NCI-H146 treated with DMSO at 0.1 percent for 48 hours (cell line): ENCODE measurements at regions not wholly inside any gene's neighbourhood (a gene's known extent, or its start where the extent isn't known, plus 50 kb on each side); places are given as distances from the start of the nearest gene placed in this dataset.

Source experiments
- DNase-seq: peaks from one replicate; lab custom pipeline; 2025; ENCODE audit not compliant: unreplicated experiment; lab: John Stamatoyannopoulos, UW

- DNase-seq: no peak
Observed at GRCh38 chr9:14560194-14560593, 133.0 kb downstream of the ZDHHC21 start.

DNA sequence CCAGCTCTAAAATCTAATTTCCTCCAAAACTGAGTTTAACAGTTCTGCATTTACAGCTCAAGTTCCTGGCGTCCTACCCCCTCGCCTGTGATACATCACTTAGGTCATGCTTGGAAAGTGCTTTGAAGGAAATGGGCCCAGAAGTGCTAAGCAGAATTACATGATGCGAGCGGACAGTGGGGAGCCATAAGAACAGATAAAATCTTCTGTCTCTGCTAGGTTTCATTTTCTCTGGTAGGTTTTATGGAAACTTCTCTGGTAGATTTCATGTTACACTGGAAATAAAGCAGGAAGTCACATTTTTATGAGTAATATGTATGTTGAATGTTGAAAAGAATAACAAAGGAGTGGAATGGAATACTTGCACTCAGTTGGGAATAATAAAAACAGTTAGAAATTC is 138.3 kb downstream of the ZDHHC21 start:
- no peak for DNase-seq

DNA sequence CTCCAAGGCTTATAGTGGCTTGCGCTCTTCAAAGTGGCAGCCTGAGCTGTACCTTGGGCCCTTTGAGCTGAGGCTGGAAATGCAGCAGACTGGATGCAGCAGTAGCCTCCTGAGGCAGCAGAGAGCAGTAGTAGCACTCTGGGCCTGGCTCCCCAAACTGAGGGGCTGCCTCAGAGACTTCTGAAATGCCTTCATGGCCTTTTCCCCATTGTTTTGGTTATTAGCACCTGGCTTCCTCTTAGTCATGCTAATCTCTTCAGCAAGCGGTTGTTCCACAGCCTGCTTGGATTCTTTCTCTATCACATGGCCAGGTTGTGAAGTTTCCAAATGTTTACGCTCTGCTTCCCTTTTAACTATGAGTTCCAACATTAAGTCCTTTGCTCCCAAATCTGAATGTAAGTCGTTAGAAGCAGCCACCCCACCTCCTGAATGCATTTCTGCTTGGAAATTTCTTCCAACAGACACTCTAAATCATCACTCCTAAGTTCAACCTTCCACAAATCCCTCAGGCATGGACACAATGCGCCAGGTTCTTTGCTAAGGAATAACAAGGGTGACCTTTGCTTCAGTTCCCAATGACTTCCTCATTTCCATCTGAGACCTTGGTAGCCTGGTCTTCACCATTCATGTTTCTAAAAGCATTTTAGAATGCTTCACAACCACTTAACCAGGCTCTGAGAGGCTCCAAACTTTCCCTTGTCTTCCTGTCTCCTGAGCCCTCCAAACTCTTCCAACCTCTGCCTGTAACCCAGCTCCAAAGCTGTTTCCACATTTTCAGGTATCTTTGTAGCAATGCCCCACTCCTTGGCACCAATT is 145.8 kb downstream of the ZDHHC21 start:
- DNase-seq: no peak

- no peak for DNase-seq
Observed at GRCh38 chr9:14546693-14547092, 146.5 kb downstream of the ZDHHC21 start.

GRCh38 chr9:14542071-14542470 is 151.2 kb downstream of the ZDHHC21 start:
- peak; percentile 99 for DNase-seq

- no peak for DNase-seq
Observed at GRCh38 chr9:14538526-14538925, 154.7 kb downstream of the ZDHHC21 start.

- DNase-seq: no peak
Observed at GRCh38 chr9:14535161-14535955, 157.9 kb downstream of the ZDHHC21 start.

- DNase-seq: peak; percentile 53
Observed at GRCh38 chr9:14533867-14534640, 159.2 kb downstream of the ZDHHC21 start.

- DNase-seq: no peak
Observed at GRCh38 chr9:14532456-14533115, 160.6 kb downstream of the ZDHHC21 start.

GRCh38 chr9:14531341-14532269 is 161.6 kb downstream of the ZDHHC21 start:
- DNase-seq: peak; percentile 84

DNA sequence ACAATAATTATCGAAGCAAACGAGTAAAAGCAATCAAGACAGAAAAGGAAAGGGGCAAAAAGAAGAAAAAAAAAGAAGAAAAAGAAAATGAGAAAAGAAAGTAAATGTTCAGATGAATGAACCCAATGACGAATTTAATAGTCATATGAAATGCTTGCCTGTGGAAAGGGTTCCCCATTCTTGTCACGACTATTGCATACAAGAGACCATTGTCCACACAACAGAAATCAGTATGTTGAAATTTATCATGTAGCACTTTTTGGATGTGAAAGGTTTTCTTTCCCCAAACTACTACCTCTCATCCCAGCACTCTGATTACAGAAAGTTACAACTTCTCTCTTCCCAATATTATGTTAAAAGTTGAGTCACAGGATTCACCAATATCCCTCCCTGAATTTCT is 162.4 kb downstream of the ZDHHC21 start:
- peak; percentile 68 for DNase-seq

DNA sequence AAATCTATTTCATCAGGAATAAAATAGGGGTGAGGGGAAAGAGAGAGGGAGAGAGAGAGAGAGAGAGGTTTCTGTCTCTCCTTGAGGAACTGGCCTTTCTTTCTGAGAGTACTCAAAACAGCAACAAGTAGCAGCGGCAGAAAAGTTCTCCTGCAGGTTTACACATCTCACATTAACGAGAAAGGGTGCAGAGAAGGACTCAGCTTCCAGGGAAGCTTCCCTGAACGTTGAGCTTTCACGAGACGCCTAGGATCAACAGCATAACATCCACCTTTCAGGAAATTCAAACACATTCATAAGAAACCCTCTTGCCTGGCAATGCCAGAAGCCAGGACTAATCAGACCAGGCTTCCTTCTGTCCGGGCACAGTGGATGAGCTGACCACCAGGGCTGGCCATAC is 162.9 kb downstream of the ZDHHC21 start:
- DNase-seq: peak; percentile 68

- peak; percentile 46 for DNase-seq
Observed at GRCh38 chr9:14529629-14530028, 163.6 kb downstream of the ZDHHC21 start.

DNA sequence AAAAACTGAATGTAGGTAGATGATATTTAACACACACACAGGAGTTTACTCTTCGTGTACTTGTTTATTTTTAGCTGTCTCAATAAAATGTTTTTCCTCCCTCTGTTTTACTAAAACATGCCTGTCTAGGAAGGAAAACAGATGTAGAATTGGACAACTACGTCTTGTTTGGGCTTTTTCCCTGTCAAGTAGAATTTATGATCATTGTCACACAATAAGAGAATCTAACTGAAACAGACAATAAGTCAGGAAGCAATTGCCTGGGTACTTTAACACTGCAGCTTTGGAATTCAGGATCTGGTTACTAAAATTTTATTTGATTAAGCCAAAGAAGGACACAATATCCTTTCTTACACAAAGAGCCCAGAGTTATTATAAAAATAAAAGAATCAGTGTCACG is 164.2 kb downstream of the ZDHHC21 start:
- DNase-seq: peak; percentile 81

- peak; percentile 60 for DNase-seq
Observed at GRCh38 chr9:14526504-14526903, 166.7 kb downstream of the ZDHHC21 start.

DNA sequence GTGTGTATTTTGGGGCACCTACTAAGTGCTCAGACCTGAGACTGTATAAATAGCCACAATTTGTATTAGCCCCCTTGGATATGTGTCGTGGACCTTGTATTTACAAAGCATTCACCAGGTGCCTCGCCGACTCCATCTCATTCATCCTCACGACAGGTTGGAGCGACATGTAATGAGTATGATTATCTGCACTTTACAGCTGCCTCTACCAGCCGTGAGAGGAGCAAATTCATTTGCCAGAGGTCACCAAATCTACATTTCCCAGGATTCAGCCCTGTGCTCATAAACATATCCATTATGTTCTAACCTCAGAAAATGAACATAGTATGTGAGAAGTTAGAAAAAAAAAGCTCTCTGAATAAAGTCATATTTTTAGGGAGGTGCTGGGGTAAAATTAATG is 167.4 kb downstream of the ZDHHC21 start:
- DNase-seq: peak; percentile 28

DNA sequence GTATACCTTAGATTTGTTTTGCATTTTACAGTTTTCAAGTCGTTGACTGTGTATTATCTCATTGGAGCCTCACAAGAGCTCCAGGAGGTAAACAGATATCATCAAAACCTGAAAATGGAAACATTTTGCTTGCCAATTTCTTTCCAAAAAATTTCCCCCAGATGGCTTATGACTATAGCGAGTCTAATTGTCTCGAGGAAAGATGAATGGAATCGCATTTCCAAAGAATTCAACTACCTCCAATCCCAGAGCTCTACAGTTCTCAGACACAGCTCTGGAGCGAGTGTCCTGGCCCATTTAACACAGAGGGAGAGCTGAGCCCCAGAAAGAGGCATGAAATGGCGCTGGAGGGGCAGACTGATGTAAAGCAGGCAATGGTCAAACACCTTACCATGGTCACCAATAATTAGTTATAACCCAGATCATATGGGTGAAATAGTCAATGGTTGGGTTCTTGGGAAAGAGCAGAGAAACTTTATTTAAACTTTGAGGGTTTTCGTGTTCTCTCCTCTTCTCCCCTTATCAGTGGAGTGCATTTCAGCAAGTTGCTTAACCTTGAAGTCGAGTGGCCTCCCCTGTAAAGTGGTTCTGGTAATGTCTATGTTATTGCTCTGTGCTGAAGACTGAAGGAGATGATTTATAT is 168.2 kb downstream of the ZDHHC21 start:
- no peak for DNase-seq

DNA sequence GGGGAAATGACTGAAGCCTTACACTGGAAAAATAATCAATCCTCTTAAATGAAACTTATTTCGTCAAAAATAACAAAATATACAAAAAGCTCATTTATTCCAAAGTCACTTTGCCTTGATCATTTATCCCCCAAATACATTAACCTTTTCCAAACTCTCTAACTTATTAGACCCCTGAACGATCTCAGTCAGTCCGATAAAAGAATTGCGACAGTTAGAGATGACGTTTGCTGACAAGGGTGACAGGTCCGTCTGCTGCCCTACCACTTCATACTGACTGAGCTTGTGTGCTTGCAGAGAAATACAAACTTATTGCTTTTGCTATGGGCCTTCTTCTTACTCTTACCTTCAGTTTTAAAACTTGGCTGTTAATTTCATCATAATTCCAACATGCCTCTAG is 169.7 kb downstream of the ZDHHC21 start:
- no peak for DNase-seq

DNA sequence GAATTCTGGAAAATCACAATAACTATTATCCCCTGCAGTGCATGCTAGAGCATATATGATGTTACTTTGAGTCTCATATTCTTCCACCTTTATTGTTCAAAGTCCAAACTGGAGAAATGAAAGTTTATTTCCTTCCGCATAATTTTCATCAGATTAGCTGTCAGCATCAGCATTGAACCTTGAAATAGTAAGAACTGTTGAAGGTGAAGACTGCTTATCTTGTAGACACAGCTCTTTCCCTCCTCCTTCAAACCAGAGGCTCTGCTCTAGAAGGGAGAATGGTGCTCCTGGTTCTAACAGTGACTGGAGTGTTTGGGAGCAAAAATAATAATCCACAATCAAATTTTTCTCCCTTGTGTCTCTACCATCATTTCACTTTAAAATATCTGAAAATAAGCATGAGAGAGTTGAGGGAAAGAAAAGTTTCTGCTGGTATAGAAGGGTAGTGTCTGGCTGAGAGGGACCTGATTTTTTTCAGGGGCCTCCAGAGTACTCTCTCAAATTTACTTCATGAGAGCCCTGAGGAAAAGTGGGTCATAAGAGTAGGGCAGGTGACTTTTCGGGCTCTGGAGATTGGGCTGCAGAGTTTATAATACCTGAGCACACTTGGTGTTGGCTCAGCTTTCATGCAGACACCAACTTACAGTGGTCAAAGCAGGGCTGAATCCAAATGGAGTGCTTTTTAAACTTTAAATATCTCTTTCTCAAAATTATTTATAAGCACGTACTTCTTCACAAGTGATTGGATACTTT is 170.4 kb downstream of the ZDHHC21 start:
- no peak for DNase-seq
